MM.1S (cell line): ENCODE measurements at regions not wholly inside any gene's neighbourhood (a gene's known extent, or its start where the extent isn't known, plus 50 kb on each side); places are given as distances from the start of the nearest gene placed in this dataset.

Source experiments
- DNase-seq: peaks from one replicate; pipeline ENCODE4 v3.0.0-alpha.2; 2015
- H2AFZ ChIP-seq: fragments of 300-600 bp; sonication (generic); 2 replicates; pipeline ENCODE4 v1.6.0; 2016; ENCODE audit warnings: antibody characterized with exemption, low read length
- H3F3A ChIP-seq: fragments of 300-600 bp; sonication (generic); 2 replicates; pipeline ENCODE4 v1.6.1; 2016; ENCODE audit warnings: mild to moderate bottlenecking, antibody characterized with exemption, low read length, moderate library complexity, mixed read lengths; ENCODE audit not compliant: insufficient read depth
- H3K27ac ChIP-seq: fragments of 300-600 bp; sonication (generic); 2 replicates; pipeline ENCODE4 v1.5.1; 2016; ENCODE audit warnings: mild to moderate bottlenecking, low read length
- H3K27me3 ChIP-seq: fragments of 300-600 bp; sonication (generic); replicated peaks from 2 replicates; pipeline ENCODE4 v1.6.0; 2016; ENCODE audit warnings: low read length; ENCODE audit not compliant: insufficient read depth
- H3K36me3 ChIP-seq: fragments of 300-600 bp; sonication (generic); replicated peaks from 2 replicates; pipeline ENCODE4 v1.6.1; 2016; ENCODE audit warnings: mild to moderate bottlenecking, low read length, mixed read lengths; ENCODE audit not compliant: insufficient read depth
- H3K4me1 ChIP-seq: fragments of 300-600 bp; sonication (generic); 2 replicates; pipeline ENCODE4 v1.6.1; 2016; ENCODE audit warnings: low read length, mixed read lengths
- H3K4me2 ChIP-seq: fragments of 300-600 bp; sonication (generic); 2 replicates; pipeline ENCODE4 v1.6.0; 2016; ENCODE audit warnings: low read depth, low read length
- H3K4me3 ChIP-seq: fragments of 300-600 bp; sonication (generic); 2 replicates; pipeline ENCODE4 v1.5.1; 2016; ENCODE audit warnings: low read length, mixed read lengths
- H3K79me2 ChIP-seq: fragments of 300-600 bp; sonication (generic); 2 replicates; pipeline ENCODE4 v1.6.1; 2016; ENCODE audit warnings: mixed run types, low read length, mixed read lengths
- H3K9ac ChIP-seq: fragments of 300-600 bp; sonication (generic); 2 replicates; pipeline ENCODE4 v1.6.1; 2016; ENCODE audit warnings: low read length, mixed read lengths
- H3K9me2 ChIP-seq: fragments of 300-600 bp; sonication (generic); replicated peaks from 2 replicates; pipeline ENCODE4 v1.6.1; 2016; ENCODE audit warnings: mild to moderate bottlenecking, low read length, mixed read lengths; ENCODE audit not compliant: insufficient read depth
- H3K9me3 ChIP-seq: fragments of 300-600 bp; sonication (generic); replicated peaks from 2 replicates; pipeline ENCODE4 v1.6.1; 2016; ENCODE audit warnings: mild to moderate bottlenecking, low read length, mixed read lengths; ENCODE audit not compliant: insufficient read depth
- H4K20me1 ChIP-seq: fragments of 300-600 bp; sonication (generic); 2 replicates; pipeline ENCODE4 v1.6.1; 2016; ENCODE audit warnings: mild to moderate bottlenecking, low read length, moderate library complexity, mixed read lengths; ENCODE audit not compliant: insufficient read depth
- CTCF ChIP-seq: fragments of 300-600 bp; sonication (generic); IDR thresholded peaks from 2 replicates; pipeline ENCODE4 v1.5.1; 2016; ENCODE audit warnings: antibody characterized with exemption, low read length, mixed read lengths
- EZH2 ChIP-seq: fragments of 300-600 bp; sonication (generic); optimal IDR thresholded peaks from 2 replicates; pipeline ENCODE3; 2017; ENCODE audit warnings: low read depth, mild to moderate bottlenecking, antibody characterized with exemption, low read length, mixed read lengths
- EZH2phosphoT487 ChIP-seq: fragments of 300-600 bp; sonication (generic); IDR thresholded peaks from 2 replicates; pipeline ENCODE4 v1.6.1; 2018; ENCODE audit warnings: antibody characterized with exemption, low read length

- Histone ChIP-seq H2AFZ (no peak overlapping the region), H3K9ac (no peak overlapping the region), H3K9me3 (no peaks in the 10 kb centered on the region), H3F3A (no peaks in the 10 kb centered on the region), H3K79me2 (no peaks in the 10 kb centered on the region), H3K4me1 (no peaks in the 10 kb centered on the region), H4K20me1 (no peaks in the 10 kb centered on the region), H3K4me2 (no peak overlapping the region), H3K27ac (no peak overlapping the region), H3K4me3 (no peak overlapping the region), H3K27me3 (no peaks in the 10 kb centered on the region), H3K9me2 (no peaks in the 10 kb centered on the region), H3K36me3 (no peaks in the 10 kb centered on the region)
- TF ChIP-seq EZH2 = no peak
- TF ChIP-seq CTCF = no peak
- no peak for TF ChIP-seq EZH2phosphoT487
- no peak for DNase-seq
Measured at GRCh38 chr21:27300770-27301169, 333.9 kb upstream of the ADAMTS5 start.

GRCh38 chr21:27298465-27298864 lies 331.6 kb upstream of the ADAMTS5 start:
- H3K27ac ChIP-seq = no peak overlapping the region
- H3K4me3 ChIP-seq = no peak overlapping the region
- no peaks in the 10 kb centered on the region for H4K20me1 ChIP-seq
- TF ChIP-seq CTCF (no peak), EZH2phosphoT487 (no peak), EZH2 (no peak)
- no peaks in the 10 kb centered on the region for H3K9me3 ChIP-seq
- no peaks in the 10 kb centered on the region for H3K27me3 ChIP-seq
- no peak overlapping the region for H3K9ac ChIP-seq
- H3F3A ChIP-seq = no peaks in the 10 kb centered on the region
- H3K4me1 ChIP-seq = no peaks in the 10 kb centered on the region
- no peaks in the 10 kb centered on the region for H3K36me3 ChIP-seq
- no peak overlapping the region for H2AFZ ChIP-seq
- H3K4me2 ChIP-seq = no peak overlapping the region
- no peaks in the 10 kb centered on the region for H3K79me2 ChIP-seq
- no peak for DNase-seq
- no peaks in the 10 kb centered on the region for H3K9me2 ChIP-seq

- Histone ChIP-seq H3K9ac (no peak overlapping the region), H3F3A (no peaks in the 10 kb centered on the region), H2AFZ (no peak overlapping the region), H3K27ac (no peak overlapping the region), H3K79me2 (no peaks in the 10 kb centered on the region), H3K4me1 (no peaks in the 10 kb centered on the region), H3K9me2 (no peaks in the 10 kb centered on the region), H3K4me2 (no peak overlapping the region), H3K9me3 (no peaks in the 10 kb centered on the region), H3K36me3 (no peaks in the 10 kb centered on the region), H3K4me3 (no peak overlapping the region), H3K27me3 (no peaks in the 10 kb centered on the region), H4K20me1 (no peaks in the 10 kb centered on the region)
- DNase-seq = no peak
- no peak for TF ChIP-seq CTCF
Measured at GRCh38 chr21:27293239-27293638, 326.4 kb upstream of the ADAMTS5 start.

- no peaks in the 10 kb centered on the region for H3K27me3 ChIP-seq
- no peaks in the 10 kb centered on the region for H3K79me2 ChIP-seq
- no peak overlapping the region for H3K4me2 ChIP-seq
- H3K4me3 ChIP-seq = no peak overlapping the region
- H3K9ac ChIP-seq = no peak overlapping the region
- H3K9me3 ChIP-seq = no peaks in the 10 kb centered on the region
- no peak for TF ChIP-seq EZH2phosphoT487
- no peak for TF ChIP-seq CTCF
- TF ChIP-seq EZH2 = no peak
- no peaks in the 10 kb centered on the region for H3F3A ChIP-seq
- no peak overlapping the region for H2AFZ ChIP-seq
- H4K20me1 ChIP-seq = no peaks in the 10 kb centered on the region
- no peak for DNase-seq
- H3K4me1 ChIP-seq = no peaks in the 10 kb centered on the region
- H3K27ac ChIP-seq = no peak overlapping the region
- no peaks in the 10 kb centered on the region for H3K9me2 ChIP-seq
- no peaks in the 10 kb centered on the region for H3K36me3 ChIP-seq
Measured at GRCh38 chr21:27292783-27293182, 325.9 kb upstream of the ADAMTS5 start.
